Neural cell (in vitro differentiated cells): ENCODE measurements at regions not wholly inside any gene's neighbourhood (a gene's known extent, or its start where the extent isn't known, plus 50 kb on each side); places are given as distances from the start of the nearest gene placed in this dataset.

ENCODE experiments used
- EZH2 ChIP-seq: fragments of 200-600, 300-800 bp; shearing (Covaris generic), sonication (generic); IDR thresholded peaks from 2 replicates; pipeline ENCODE4 v1.6.1; 2014; ENCODE audit warnings: antibody characterized with exemption, low read length, borderline replicate concordance, mild to moderate bottlenecking; ENCODE audit not compliant: insufficient read depth, poor library complexity, severe bottlenecking
- POLR2AphosphoS5 ChIP-seq: IDR thresholded peaks from 2 replicates; pipeline ENCODE4 v1.6.1; 2012
- TF ChIP-seq, protein P1 (sequence below): fragments of 450-650 bp; IDR thresholded peaks from 2 replicates; pipeline ENCODE4 v1.5.1; 2014; ENCODE audit warnings: antibody characterized with exemption, mild to moderate bottlenecking, moderate library complexity; ENCODE audit not compliant: poor library complexity, severe bottlenecking

DNA sequence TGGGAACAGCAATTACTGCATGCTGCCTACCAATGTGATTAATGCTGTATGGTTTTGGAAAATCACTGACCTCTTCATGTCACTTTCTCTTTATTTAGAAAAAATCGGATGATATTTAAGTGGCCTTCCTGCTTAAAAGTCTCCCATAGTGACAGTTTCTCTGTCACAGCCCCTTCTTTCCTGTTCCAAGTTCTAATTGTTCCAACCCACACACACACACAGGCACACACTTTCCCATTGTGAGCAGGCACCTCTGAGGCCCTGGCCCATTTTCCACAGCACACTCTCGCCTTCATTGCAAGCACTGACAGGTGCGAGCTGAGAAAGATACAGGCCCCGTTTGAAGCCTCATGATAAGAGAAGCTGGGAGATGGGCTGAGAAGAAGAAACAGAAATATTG, 505.9 kb downstream of the HS3ST4 start:
- no peak for TF ChIP-seq EZH2
- TF ChIP-seq, protein P1, sequence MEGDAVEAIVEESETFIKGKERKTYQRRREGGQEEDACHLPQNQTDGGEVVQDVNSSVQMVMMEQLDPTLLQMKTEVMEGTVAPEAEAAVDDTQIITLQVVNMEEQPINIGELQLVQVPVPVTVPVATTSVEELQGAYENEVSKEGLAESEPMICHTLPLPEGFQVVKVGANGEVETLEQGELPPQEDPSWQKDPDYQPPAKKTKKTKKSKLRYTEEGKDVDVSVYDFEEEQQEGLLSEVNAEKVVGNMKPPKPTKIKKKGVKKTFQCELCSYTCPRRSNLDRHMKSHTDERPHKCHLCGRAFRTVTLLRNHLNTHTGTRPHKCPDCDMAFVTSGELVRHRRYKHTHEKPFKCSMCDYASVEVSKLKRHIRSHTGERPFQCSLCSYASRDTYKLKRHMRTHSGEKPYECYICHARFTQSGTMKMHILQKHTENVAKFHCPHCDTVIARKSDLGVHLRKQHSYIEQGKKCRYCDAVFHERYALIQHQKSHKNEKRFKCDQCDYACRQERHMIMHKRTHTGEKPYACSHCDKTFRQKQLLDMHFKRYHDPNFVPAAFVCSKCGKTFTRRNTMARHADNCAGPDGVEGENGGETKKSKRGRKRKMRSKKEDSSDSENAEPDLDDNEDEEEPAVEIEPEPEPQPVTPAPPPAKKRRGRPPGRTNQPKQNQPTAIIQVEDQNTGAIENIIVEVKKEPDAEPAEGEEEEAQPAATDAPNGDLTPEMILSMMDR = no peak
- no peak for TF ChIP-seq POLR2AphosphoS5
